ENCODE measurements at regions not wholly inside any gene's neighbourhood (a gene's known extent, or its start where the extent isn't known, plus 50 kb on each side); places are given as distances from the start of the nearest gene placed in this dataset.

DNA sequence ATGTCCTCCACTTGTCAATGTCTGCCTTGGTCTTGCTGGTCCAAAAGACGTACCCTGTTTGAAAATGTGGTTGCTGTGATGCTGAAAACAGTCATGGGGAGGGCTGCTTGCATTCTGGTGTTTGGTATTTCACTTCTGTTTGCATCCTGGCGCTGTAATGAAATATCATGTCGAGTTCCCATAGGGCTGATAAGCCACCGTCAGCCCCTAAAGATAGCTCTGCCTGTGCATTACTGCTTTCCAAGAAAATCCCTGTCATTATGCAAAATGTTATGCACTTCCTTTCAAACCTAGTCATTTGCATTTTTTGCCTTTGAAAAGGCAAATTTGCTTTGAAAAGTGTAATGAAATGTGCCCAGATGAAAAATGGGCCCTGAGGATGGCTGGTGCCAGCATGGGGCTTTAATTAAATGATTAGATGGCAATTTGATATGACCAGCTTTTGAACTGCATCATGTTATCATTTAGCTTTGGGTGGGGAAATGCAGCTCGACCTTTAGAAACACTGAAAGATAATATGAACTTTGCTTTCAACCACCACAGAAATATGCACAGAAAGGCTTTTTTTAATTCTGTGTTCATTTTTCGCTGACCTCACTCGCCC is 374.4 kb upstream of the SGCD start:
- Histone ChIP-seq H2AFZ (ENCODE audit: low read depth, low read length) (no peak overlapping the region), H3K9me3 (ENCODE audit: low read length) (no peaks in the 10 kb centered on the region), H3K27me3 (ENCODE audit: insufficient read depth, low read length) (no peaks in the 10 kb centered on the region), H3K36me3 (ENCODE audit: insufficient read depth, low read length) (no peaks in the 10 kb centered on the region), H3K4me3 (ENCODE audit: low read length) (no peak overlapping the region), H3K4me1 (ENCODE audit: insufficient read depth, low read length) (no peaks in the 10 kb centered on the region)

DNA sequence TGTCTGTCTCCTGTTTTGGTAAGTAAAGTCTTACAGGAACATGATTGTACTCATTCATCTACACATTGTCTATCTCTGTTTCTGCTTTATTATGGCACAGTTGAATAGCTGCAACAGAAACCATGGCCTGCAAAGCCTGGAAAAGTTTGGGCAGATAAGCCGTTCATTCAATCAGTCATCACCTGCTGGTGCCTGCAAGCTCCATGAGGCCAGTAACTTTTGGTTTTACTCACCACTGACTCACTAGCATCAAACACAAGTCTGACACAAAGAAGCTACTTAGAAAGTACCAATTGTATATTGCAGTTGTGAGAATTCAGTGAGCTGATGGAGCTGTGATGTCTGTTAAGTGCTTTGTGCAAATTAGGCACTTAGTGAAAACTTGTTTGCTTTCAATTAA is 373.6 kb upstream of the SGCD start:
- no peaks in the 10 kb centered on the region for H3K4me1 ChIP-seq (ENCODE audit: insufficient read depth, low read length)
- no peaks in the 10 kb centered on the region for H3K9me3 ChIP-seq (ENCODE audit: low read length)
- no peaks in the 10 kb centered on the region for H3K36me3 ChIP-seq (ENCODE audit: insufficient read depth, low read length)
- no peaks in the 10 kb centered on the region for H3K27me3 ChIP-seq (ENCODE audit: insufficient read depth, low read length)
- no peak overlapping the region for H2AFZ ChIP-seq (ENCODE audit: low read depth, low read length)
- no peak overlapping the region for H3K4me3 ChIP-seq (ENCODE audit: low read length)

DNA sequence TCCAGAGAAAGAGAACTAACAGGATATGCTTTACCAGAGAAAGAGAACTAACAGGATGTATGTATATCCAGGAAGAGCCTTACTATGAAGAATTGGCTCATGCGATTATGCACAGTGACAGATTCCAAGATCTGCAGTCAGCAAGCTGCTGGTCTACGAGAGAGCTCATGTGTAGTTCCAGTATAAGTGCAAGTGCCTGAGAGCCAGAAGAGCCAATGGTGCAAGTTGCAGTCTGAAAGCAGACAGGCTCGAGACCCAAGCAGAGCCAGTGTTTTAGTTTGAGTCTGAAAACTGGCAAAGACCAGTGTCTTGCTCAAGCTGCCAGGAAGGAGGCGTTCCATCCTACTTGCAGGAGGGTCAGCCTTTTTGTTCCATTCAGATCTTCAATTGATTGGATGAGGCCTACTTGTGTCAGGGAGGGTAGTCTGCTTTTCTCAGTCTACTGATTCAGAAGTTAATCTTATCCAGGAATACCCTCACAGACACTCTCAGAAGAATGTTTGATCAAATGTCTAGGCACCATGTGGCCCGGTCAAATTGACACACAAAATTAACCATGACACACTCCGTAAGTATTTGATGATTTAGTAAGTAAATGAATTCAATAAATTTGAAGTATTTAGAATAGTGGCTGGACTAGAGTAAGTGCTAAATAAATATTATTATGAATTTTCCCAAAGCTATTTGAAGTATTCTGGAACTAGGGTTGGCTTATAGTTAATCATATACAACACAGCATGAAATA is 372.1 kb upstream of the SGCD start:
- no peaks in the 10 kb centered on the region for H3K4me1 ChIP-seq (ENCODE audit: insufficient read depth, low read length)
- no peak overlapping the region for H3K4me3 ChIP-seq (ENCODE audit: low read length)
- H3K36me3 ChIP-seq (ENCODE audit: insufficient read depth, low read length), result no peaks in the 10 kb centered on the region
- no peak overlapping the region for H2AFZ ChIP-seq (ENCODE audit: low read depth, low read length)
- H3K9me3 ChIP-seq (ENCODE audit: low read length), result no peaks in the 10 kb centered on the region
- H3K27me3 ChIP-seq (ENCODE audit: insufficient read depth, low read length), result no peaks in the 10 kb centered on the region

DNA sequence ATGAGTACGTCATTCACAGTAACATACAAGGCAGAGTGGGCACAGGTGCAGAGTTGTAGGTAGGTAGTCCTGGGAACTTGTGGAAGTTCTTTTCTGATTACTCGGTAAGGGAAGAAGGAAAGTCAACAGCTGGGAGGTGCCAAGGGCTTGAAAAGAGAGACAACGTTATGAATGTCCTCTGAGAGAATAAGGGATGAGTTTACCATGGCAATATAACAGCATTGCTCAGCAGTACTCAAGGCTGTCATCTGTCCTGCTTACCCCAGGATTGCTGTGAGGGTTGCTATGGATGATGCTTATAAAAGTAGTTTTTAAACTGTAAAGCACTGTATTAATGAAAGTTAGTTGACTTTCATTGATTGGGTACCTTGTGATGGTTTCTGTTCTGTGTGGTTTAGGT is 369.1 kb upstream of the SGCD start:
- Histone ChIP-seq H3K4me3 (ENCODE audit: low read length) (no peak overlapping the region), H3K36me3 (ENCODE audit: insufficient read depth, low read length) (no peaks in the 10 kb centered on the region), H3K9me3 (ENCODE audit: low read length) (no peaks in the 10 kb centered on the region), H3K27me3 (ENCODE audit: insufficient read depth, low read length) (no peaks in the 10 kb centered on the region), H3K4me1 (ENCODE audit: insufficient read depth, low read length) (no peaks in the 10 kb centered on the region), H2AFZ (ENCODE audit: low read depth, low read length) (no peak overlapping the region)

DNA sequence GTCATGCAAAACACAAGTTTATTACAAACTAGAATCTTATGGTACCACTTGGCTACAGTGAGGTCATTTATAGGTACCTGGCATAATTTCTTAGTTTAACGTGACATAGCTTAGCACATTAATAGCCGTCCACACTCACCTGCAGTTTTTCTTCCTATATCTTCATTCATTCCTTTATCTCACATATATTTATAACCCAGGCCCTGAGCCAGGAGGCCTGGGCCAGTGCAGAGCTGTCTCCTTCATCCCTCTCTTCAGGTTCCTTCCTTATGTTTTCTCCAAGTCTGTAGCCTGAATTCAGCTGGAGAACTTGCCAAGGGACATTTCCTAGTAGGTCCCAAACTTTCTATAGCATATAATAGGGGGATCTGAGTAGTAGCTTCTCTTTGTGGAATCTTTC is 367.9 kb upstream of the SGCD start:
- H2AFZ ChIP-seq (ENCODE audit: low read depth, low read length), result no peak overlapping the region
- H3K9me3 ChIP-seq (ENCODE audit: low read length), result no peaks in the 10 kb centered on the region
- no peak overlapping the region for H3K4me3 ChIP-seq (ENCODE audit: low read length)
- no peaks in the 10 kb centered on the region for H3K36me3 ChIP-seq (ENCODE audit: insufficient read depth, low read length)
- no peaks in the 10 kb centered on the region for H3K27me3 ChIP-seq (ENCODE audit: insufficient read depth, low read length)
- no peaks in the 10 kb centered on the region for H3K4me1 ChIP-seq (ENCODE audit: insufficient read depth, low read length)

DNA sequence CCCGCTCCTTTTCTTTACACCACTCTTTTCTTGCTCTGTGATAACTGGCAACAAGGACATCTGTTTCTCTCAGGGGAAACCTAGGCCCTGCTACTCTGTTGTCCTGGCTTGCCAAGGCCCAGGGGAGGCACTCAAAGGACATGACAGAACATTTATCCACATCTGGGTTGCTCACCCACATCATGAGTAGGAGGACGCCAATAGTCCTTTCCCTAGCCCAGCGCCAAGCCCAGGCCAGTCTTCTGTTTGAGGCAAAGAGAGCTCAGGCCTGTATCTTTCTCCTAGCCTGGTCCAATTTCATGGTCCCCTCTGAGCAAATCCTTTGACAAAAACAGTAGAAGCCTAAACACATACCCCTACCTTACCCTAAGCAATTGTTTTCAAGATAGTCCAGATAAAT is 366.8 kb upstream of the SGCD start:
- Histone ChIP-seq H3K36me3 (ENCODE audit: insufficient read depth, low read length) (no peaks in the 10 kb centered on the region), H2AFZ (ENCODE audit: low read depth, low read length) (no peak overlapping the region), H3K4me1 (ENCODE audit: insufficient read depth, low read length) (no peaks in the 10 kb centered on the region), H3K9me3 (ENCODE audit: low read length) (no peaks in the 10 kb centered on the region), H3K27me3 (ENCODE audit: insufficient read depth, low read length) (no peaks in the 10 kb centered on the region), H3K4me3 (ENCODE audit: low read length) (no peak overlapping the region)

DNA sequence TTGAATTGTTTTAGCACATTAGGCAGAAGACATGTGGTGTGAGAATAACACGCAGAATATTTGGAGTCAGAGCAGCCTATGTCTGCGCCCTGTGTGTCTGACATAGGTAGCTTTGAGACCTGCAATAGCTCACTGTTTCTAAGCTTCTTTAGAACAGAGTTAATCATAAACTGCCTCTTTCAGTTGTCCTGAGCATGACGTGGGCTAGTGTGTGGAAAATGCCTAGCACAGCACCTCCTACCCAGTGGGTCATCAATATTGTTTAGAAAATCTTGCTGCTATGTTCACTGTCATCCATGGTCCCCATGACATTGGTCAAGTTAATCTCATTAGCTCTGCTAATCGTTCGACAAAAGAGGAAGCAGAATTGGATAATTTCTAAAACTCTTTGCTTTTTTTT is 357.4 kb upstream of the SGCD start:
- Histone ChIP-seq H3K9me3 (ENCODE audit: low read length) (no peaks in the 10 kb centered on the region), H3K4me3 (ENCODE audit: low read length) (no peak overlapping the region), H3K27me3 (ENCODE audit: insufficient read depth, low read length) (no peaks in the 10 kb centered on the region), H2AFZ (ENCODE audit: low read depth, low read length) (no peak overlapping the region), H3K4me1 (ENCODE audit: insufficient read depth, low read length) (no peaks in the 10 kb centered on the region), H3K36me3 (ENCODE audit: insufficient read depth, low read length) (no peaks in the 10 kb centered on the region)

DNA sequence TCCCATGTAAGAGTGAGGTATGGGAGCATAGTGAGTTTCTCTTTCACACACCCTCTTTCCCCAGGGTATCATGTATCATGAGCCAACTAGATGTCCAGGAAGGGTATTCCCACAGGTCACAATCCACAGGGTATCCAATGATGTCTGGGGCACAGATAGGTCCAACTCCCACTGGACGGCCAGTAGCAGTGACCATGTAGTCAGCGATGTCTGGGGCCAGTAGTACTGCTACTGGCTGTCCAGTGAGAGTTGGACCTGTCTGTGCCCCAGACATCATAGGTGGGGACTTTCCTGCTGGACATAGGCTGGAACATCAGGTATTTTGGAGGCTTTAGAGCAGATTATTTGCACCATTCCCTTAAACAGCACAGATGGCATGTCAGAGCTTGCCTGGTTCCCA is 352.6 kb upstream of the SGCD start:
- Histone ChIP-seq H3K9me3 (ENCODE audit: low read length) (no peaks in the 10 kb centered on the region), H2AFZ (ENCODE audit: low read depth, low read length) (no peak overlapping the region), H3K4me3 (ENCODE audit: low read length) (no peak overlapping the region), H3K27me3 (ENCODE audit: insufficient read depth, low read length) (no peaks in the 10 kb centered on the region), H3K36me3 (ENCODE audit: insufficient read depth, low read length) (no peaks in the 10 kb centered on the region), H3K4me1 (ENCODE audit: insufficient read depth, low read length) (no peaks in the 10 kb centered on the region)

DNA sequence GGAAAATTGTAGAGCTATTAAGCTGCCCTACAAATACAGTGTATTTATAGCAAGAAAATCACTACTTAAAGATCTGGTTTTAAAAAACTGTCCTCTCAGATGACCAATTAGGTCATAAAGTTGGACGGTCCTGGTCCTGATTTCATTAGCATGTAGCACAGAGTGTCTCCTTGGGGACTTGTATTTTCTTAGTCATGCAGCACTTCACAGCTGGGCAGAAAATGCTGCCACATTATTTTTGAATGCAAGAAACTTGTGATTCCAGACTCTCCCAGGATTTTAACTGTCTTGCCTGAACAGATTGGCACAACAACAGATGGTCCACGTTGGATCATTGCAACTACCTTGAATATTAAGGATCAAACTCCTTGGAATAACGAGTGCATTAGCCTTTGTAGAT is 348.1 kb upstream of the SGCD start:
- Histone ChIP-seq H3K9me3 (ENCODE audit: low read length) (no peaks in the 10 kb centered on the region), H3K36me3 (ENCODE audit: insufficient read depth, low read length) (no peaks in the 10 kb centered on the region), H2AFZ (ENCODE audit: low read depth, low read length) (no peak overlapping the region), H3K27me3 (ENCODE audit: insufficient read depth, low read length) (no peaks in the 10 kb centered on the region), H3K4me1 (ENCODE audit: insufficient read depth, low read length) (no peaks in the 10 kb centered on the region), H3K4me3 (ENCODE audit: low read length) (no peak overlapping the region)

DNA sequence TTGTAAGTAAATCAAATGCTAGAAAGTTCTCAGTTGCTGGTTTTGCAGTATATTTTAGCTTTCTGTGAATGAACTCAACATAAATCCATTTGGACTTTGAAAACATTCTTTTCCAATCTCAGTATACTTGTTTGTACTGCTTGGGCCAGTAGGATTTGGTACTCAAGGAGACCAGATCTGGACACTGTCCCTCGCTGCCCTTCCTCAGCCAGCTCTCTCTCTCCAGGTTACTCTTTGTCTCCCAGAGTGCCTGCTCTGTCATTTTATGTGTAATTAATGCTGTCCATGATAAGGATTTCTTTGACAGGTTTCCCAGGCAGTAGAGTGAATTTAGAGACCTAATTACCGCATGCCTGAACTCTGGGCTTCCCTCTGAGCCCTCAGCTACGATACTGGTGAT is 344.6 kb upstream of the SGCD start:
- no peak overlapping the region for H2AFZ ChIP-seq (ENCODE audit: low read depth, low read length)
- H3K4me3 ChIP-seq (ENCODE audit: low read length), result no peak overlapping the region
- H3K36me3 ChIP-seq (ENCODE audit: insufficient read depth, low read length), result no peaks in the 10 kb centered on the region
- H3K27me3 ChIP-seq (ENCODE audit: insufficient read depth, low read length), result no peaks in the 10 kb centered on the region
- H3K9me3 ChIP-seq (ENCODE audit: low read length), result no peaks in the 10 kb centered on the region
- H3K4me1 ChIP-seq (ENCODE audit: insufficient read depth, low read length), result no peaks in the 10 kb centered on the region

DNA sequence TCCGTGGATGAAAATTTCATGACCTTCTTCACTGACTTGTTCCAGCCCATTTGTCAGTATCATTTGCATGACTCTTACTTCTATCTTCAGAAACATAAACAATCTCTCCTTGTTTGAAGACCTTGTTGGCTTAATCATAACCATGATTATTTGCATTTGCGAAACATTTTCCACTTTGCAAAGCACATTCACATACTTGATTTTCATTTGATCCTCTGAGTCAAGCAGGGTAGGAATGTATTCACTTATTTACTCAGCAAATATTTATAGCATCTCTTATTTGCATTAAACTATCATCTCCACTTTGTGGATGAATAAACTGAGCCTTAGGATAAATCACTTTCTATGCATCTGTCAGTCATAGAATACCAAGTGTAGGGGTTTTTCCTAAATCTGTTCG is 343.0 kb upstream of the SGCD start:
- Histone ChIP-seq H3K27me3 (ENCODE audit: insufficient read depth, low read length) (no peaks in the 10 kb centered on the region), H3K36me3 (ENCODE audit: insufficient read depth, low read length) (no peaks in the 10 kb centered on the region), H2AFZ (ENCODE audit: low read depth, low read length) (no peak overlapping the region)

DNA sequence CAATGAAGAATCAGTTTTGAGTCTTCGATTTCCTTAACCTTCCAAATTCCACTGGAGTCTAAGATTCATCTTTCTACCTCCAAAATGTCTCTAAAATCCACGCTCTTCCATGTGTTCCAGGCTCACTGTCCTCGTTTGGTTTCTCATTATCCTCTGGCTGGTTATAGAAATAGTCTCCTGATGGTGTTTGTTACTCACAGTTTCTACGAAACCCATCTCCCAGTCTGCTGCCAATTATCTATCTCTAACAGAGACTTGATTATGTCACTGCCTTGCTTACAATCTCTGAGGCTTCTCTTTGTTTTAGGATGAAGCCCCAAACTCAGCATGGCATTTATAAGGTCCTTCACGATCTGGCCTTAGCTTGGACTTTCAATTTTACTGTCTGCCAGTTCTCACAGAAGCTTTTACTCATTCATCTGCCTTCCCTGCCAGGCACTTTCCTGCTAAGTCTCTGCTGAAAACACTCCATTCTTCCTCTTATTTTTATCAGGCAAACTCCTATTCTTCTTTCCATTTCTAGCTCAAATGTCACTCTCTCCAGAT is 339.6 kb upstream of the SGCD start:
- Histone ChIP-seq H3K36me3 (ENCODE audit: insufficient read depth, low read length) (no peaks in the 10 kb centered on the region), H3K27me3 (ENCODE audit: insufficient read depth, low read length) (no peaks in the 10 kb centered on the region), H3K9me3 (ENCODE audit: low read length) (no peaks in the 10 kb centered on the region), H3K4me3 (ENCODE audit: low read length) (no peak overlapping the region), H2AFZ (ENCODE audit: low read depth, low read length) (no peak overlapping the region), H3K4me1 (ENCODE audit: insufficient read depth, low read length) (no peaks in the 10 kb centered on the region)

More for the DNA sequence above, 343.0 kb upstream of the SGCD start:
- Histone ChIP-seq H3K4me1 (ENCODE audit: insufficient read depth, low read length) (no peaks in the 10 kb centered on the region), H3K9me3 (ENCODE audit: low read length) (no peaks in the 10 kb centered on the region), H3K4me3 (ENCODE audit: low read length) (no peak overlapping the region)

DNA sequence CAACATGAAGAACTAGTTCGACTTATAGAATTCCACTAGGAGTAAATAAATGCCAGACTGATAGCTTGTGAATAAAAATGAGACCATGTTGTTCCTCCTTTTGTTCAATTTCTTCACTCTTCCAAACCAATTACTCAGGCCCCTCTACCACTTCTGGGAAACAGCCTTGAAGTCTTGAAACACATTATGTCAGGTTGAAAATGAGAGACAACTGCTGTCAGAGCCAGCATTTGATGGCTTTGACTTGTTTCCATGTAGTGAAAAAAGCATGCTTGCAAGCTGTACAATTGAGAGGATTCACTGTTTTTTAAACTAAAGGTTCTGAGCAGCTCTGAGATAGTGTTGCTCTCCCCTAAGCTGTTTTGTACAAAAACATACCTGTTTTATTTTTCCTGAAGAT is 337.1 kb upstream of the SGCD start:
- Histone ChIP-seq H3K9me3 (ENCODE audit: low read length) (no peaks in the 10 kb centered on the region), H3K36me3 (ENCODE audit: insufficient read depth, low read length) (no peaks in the 10 kb centered on the region), H3K27me3 (ENCODE audit: insufficient read depth, low read length) (no peaks in the 10 kb centered on the region), H3K4me1 (ENCODE audit: insufficient read depth, low read length) (no peaks in the 10 kb centered on the region), H2AFZ (ENCODE audit: low read depth, low read length) (no peak overlapping the region), H3K4me3 (ENCODE audit: low read length) (no peak overlapping the region)

DNA sequence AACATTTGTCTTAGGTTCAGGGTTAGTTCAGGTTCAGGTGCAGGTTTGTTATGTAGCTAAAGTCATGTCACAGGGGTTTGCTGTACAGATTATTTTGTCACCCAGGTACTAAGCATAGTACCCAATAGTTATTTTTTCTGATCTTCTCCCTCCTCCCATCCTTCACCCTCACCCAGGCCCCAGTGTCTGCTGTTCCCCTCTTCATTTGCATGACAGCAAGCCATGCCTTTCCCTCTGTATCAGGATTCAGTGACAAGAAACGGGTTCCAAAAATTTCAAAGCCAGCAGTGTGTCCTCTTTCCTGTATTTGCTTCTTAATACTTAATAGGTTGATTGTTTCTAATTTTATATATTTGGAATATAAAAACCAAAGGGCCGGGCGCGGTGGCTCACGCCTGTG is 330.8 kb upstream of the SGCD start:
- Histone ChIP-seq H3K27me3 (ENCODE audit: insufficient read depth, low read length) (no peaks in the 10 kb centered on the region), H3K4me3 (ENCODE audit: low read length) (no peak overlapping the region), H3K9me3 (ENCODE audit: low read length) (no peaks in the 10 kb centered on the region), H3K4me1 (ENCODE audit: insufficient read depth, low read length) (no peaks in the 10 kb centered on the region), H3K36me3 (ENCODE audit: insufficient read depth, low read length) (no peaks in the 10 kb centered on the region), H2AFZ (ENCODE audit: low read depth, low read length) (no peak overlapping the region)
